ENCODE measurements at regions not wholly inside any gene's neighbourhood (a gene's known extent, or its start where the extent isn't known, plus 50 kb on each side); places are given as distances from the start of the nearest gene placed in this dataset.

DNA sequence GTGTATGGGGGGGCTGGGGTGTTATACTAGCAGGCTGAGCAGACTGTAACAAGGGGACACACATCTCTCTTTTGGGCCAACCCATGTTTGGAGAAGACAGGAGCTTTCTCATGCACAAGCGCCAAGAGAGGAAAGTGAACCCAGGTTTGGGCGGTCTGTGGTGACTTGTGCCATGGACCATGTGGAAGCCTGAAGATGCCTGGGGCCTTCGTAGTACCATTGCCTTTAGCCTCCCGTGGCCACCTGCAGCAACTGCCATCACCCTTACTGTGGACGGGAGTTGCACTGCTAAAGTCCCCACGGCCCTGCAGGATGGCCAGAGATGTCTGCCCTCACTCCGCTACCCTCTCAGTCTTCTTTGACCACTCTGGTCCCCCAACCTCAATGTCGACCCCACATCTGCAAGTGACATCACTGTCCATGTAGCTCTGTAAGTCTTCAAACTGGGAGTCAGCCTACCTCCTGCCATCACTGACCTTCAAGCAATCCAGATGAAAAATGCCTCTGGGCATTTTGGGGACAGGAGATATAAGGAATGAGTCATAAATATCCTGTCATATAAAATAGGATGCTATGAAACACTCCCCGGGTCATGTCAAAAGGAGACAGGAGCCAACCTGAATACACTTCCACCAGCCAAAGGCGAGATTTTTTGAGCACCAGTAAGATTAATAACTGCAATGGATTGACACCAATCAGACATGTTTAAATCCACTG lies 74.7 kb upstream of the C15orf39 start:
- TF ChIP-seq U2AF2 (IDR thresholded peaks at IDR 0.05; ENCODE audit: low read depth, low read length) (no peak), TBP (CRISPR knock-in tag; IDR thresholded peaks at IDR 0.05) (no peak), RAD21 (CRISPR knock-in tag; IDR thresholded peaks at IDR 0.05) (no peak)

All from HepG2 (cell line).